NCI-H1436 treated with DMSO at 0.1 percent for 48 hours (cell line): ENCODE measurements at regions not wholly inside any gene's neighbourhood (a gene's known extent, or its start where the extent isn't known, plus 50 kb on each side); places are given as distances from the start of the nearest gene placed in this dataset.
A peak's percentile ranks its signal among the peaks of the same experiment; 100 is the strongest.

Source experiments
- DNase-seq: peaks from one replicate; lab custom pipeline; 2025; lab: John Stamatoyannopoulos, UW

- no peak for DNase-seq
Observed at GRCh38 chr14:84527706-84528105, 1002.2 kb upstream of the FLRT2 start.

- DNase-seq, result no peak
Observed at GRCh38 chr14:84532016-84532415, 997.9 kb upstream of the FLRT2 start.

- DNase-seq, result no peak
Observed at GRCh38 chr14:84533181-84533725, 996.7 kb upstream of the FLRT2 start.

GRCh38 chr14:84533791-84534190, 996.2 kb upstream of the FLRT2 start:
- no peak for DNase-seq

- no peak for DNase-seq
Observed at GRCh38 chr14:84535484-84535883, 994.5 kb upstream of the FLRT2 start.

GRCh38 chr14:84535976-84536375, 994.0 kb upstream of the FLRT2 start:
- no peak for DNase-seq

- DNase-seq, result no peak
Observed at GRCh38 chr14:84541018-84541417, 988.9 kb upstream of the FLRT2 start.

GRCh38 chr14:84543859-84544258, 986.1 kb upstream of the FLRT2 start:
- no peak for DNase-seq

- DNase-seq, result no peak
Observed at GRCh38 chr14:84544486-84545131, 985.3 kb upstream of the FLRT2 start.

GRCh38 chr14:84546236-84546635, 983.7 kb upstream of the FLRT2 start:
- no peak for DNase-seq

GRCh38 chr14:84554136-84554535, 975.8 kb upstream of the FLRT2 start:
- DNase-seq, result no peak

GRCh38 chr14:84555493-84555892, 974.5 kb upstream of the FLRT2 start:
- DNase-seq, result no peak

GRCh38 chr14:84566109-84566508, 963.8 kb upstream of the FLRT2 start:
- DNase-seq, result no peak

- no peak for DNase-seq
Observed at GRCh38 chr14:84575681-84576080, 954.3 kb upstream of the FLRT2 start.

- no peak for DNase-seq
Observed at GRCh38 chr14:84579292-84579691, 950.7 kb upstream of the FLRT2 start.

- no peak for DNase-seq
Observed at GRCh38 chr14:84581041-84581440, 948.9 kb upstream of the FLRT2 start.

- DNase-seq, result no peak
Observed at GRCh38 chr14:84584511-84584910, 945.4 kb upstream of the FLRT2 start.

GRCh38 chr14:84591827-84592445, 938.0 kb upstream of the FLRT2 start:
- DNase-seq, result peak; percentile 44

GRCh38 chr14:84592770-84593169, 937.2 kb upstream of the FLRT2 start:
- DNase-seq, result no peak

GRCh38 chr14:84610086-84610485, 919.9 kb upstream of the FLRT2 start:
- DNase-seq, result no peak

GRCh38 chr14:84622357-84622756, 907.6 kb upstream of the FLRT2 start:
- no peak for DNase-seq

GRCh38 chr14:84643446-84643845, 886.5 kb upstream of the FLRT2 start:
- DNase-seq, result no peak

- DNase-seq, result no peak
Observed at GRCh38 chr14:84646786-84647500, 883.0 kb upstream of the FLRT2 start.
